HEK293 (cell line): ENCODE measurements at regions not wholly inside any gene's neighbourhood (a gene's known extent, or its start where the extent isn't known, plus 50 kb on each side); places are given as distances from the start of the nearest gene placed in this dataset.

Experiments
- CTCF ChIA-PET: fragments of 350-600 bp; formaldehyde crosslinking; extraction: SDS; loops from one replicate; lab custom pipeline; 2021; ENCODE audit warnings: antibody characterized with exemption; lab: Yijun Ruan, JAX
- POLR2A ChIA-PET: fragments of 300-600 bp; formaldehyde crosslinking; extraction: SDS; loops from one replicate; lab custom pipeline; 2020; ENCODE audit warnings: antibody characterized with exemption, inconsistent platforms; lab: Yijun Ruan, JAX
- H3K27ac ChIP-seq: fragments of 200-500 bp; sonication (Bioruptor generic); 2 replicates; pipeline ENCODE4 v1.5.1; 2014; ENCODE audit warnings: low read depth, low read length, control low read depth, inconsistent platforms; ENCODE audit errors: extremely low read depth
- H3K36me3 ChIP-seq, 2 experiments: fragments of 200-500 bp in 1 of 2; sonication (Bioruptor generic) in 1 of 2; 1 replicate in 1 of 2; 2 replicates in 1 of 2; pipeline ENCODE4 v1.5.1; 2014 to 2017; ENCODE audit warnings: inconsistent platforms in 2 of 2, low read length in 2 of 2; ENCODE audit not compliant: control insufficient read depth in 2 of 2, insufficient read depth in 1 of 2
- H3K4me1 ChIP-seq: fragments of 200-500 bp; sonication (Bioruptor generic); 2 replicates; pipeline ENCODE4 v1.5.1; 2014; ENCODE audit warnings: mild to moderate bottlenecking, low read length, inconsistent platforms; ENCODE audit not compliant: control insufficient read depth, insufficient read depth
- H3K4me3 ChIP-seq: 2 replicates; pipeline ENCODE4 v1.5.1; 2011; ENCODE audit warnings: low read depth, mild to moderate bottlenecking, control low read depth, low read length, moderate library complexity
- H3K9me3 ChIP-seq: fragments of 200-500 bp; sonication (Bioruptor generic); 2 replicates; pipeline ENCODE4 v1.5.1; 2014; ENCODE audit warnings: low read depth, low read length, inconsistent platforms; ENCODE audit not compliant: control insufficient read depth, insufficient read depth
- KLF1 ChIP-seq: fragments of 450-650 bp; formaldehyde crosslinking; IDR thresholded peaks from 2 replicates; pipeline ENCODE4 v1.5.1; 2016; ENCODE audit warnings: missing biosample characterization, missing genetic modification characterization
- KLF7 ChIP-seq: fragments of 450-650 bp; formaldehyde crosslinking; IDR thresholded peaks from 2 replicates; pipeline ENCODE4 v1.5.1; 2016; ENCODE audit warnings: missing biosample characterization, missing genetic modification characterization, borderline replicate concordance
- KLF9 ChIP-seq: fragments of 450-650 bp; formaldehyde crosslinking; IDR thresholded peaks from 2 replicates; pipeline ENCODE4 v1.5.1; 2016; ENCODE audit warnings: missing biosample characterization, missing genetic modification characterization, low read depth
- ZNF121 ChIP-seq: fragments of 450-650 bp; formaldehyde crosslinking; IDR thresholded peaks from 2 replicates; pipeline ENCODE4 v1.5.1; 2016; ENCODE audit warnings: missing biosample characterization, missing genetic modification characterization
- ZNF24 ChIP-seq: fragments of 450-650 bp; formaldehyde crosslinking; IDR thresholded peaks from 2 replicates; pipeline ENCODE4 v1.5.1; 2016; ENCODE audit warnings: missing biosample characterization, missing genetic modification characterization
- ZNF311 ChIP-seq: fragments of 450-650 bp; formaldehyde crosslinking; IDR thresholded peaks from 2 replicates; pipeline ENCODE4 v1.5.1; 2017; ENCODE audit warnings: missing biosample characterization, missing genetic modification characterization, borderline replicate concordance
- ZNF335 ChIP-seq: fragments of 450-650 bp; formaldehyde crosslinking; conservative IDR thresholded peaks from 2 replicates; pipeline ENCODE4 v1.5.1; 2016; ENCODE audit warnings: missing biosample characterization, missing genetic modification characterization
- ZNF391 ChIP-seq: fragments of 450-650 bp; formaldehyde crosslinking; IDR thresholded peaks from 2 replicates; pipeline ENCODE4 v1.5.1; 2016; ENCODE audit warnings: low read depth, missing biosample characterization, missing genetic modification characterization, borderline replicate concordance
- ZNF510 ChIP-seq: fragments of 450-650 bp; formaldehyde crosslinking; IDR thresholded peaks from 2 replicates; pipeline ENCODE4 v1.5.1; 2018; ENCODE audit warnings: mild to moderate bottlenecking, missing genetic modification characterization, missing biosample characterization; ENCODE audit not compliant: insufficient replicate concordance
- ZNF529 ChIP-seq: fragments of 450-650 bp; formaldehyde crosslinking; IDR thresholded peaks from 2 replicates; pipeline ENCODE4 v1.5.1; 2017; ENCODE audit warnings: missing genetic modification characterization, missing biosample characterization; ENCODE audit not compliant: insufficient replicate concordance
- ZNF707 ChIP-seq: fragments of 450-650 bp; formaldehyde crosslinking; IDR thresholded peaks from 2 replicates; pipeline ENCODE4 v1.5.1; 2016; ENCODE audit warnings: missing biosample characterization, missing genetic modification characterization
- ZNF776 ChIP-seq: fragments of 450-650 bp; formaldehyde crosslinking; IDR thresholded peaks from 2 replicates; pipeline ENCODE4 v1.5.0; 2017; ENCODE audit warnings: missing biosample characterization, missing genetic modification characterization, borderline replicate concordance
- ZNF791 ChIP-seq: fragments of 450-650 bp; formaldehyde crosslinking; IDR thresholded peaks from 2 replicates; pipeline ENCODE4 v1.5.1; 2016; ENCODE audit warnings: missing biosample characterization, missing genetic modification characterization
- ZNF837 ChIP-seq: fragments of 450-650 bp; formaldehyde crosslinking; IDR thresholded peaks from 2 replicates; pipeline ENCODE4 v1.5.1; 2016; ENCODE audit warnings: missing biosample characterization, missing genetic modification characterization
- TF ChIP-seq, protein P1 (sequence below): fragments of 450-650 bp; formaldehyde crosslinking; IDR thresholded peaks from 2 replicates; pipeline ENCODE4 v1.5.1; 2016; ENCODE audit warnings: missing biosample characterization, missing genetic modification characterization
- TF ChIP-seq, protein P2 (sequence below): fragments of 450-650 bp; formaldehyde crosslinking; IDR thresholded peaks from 2 replicates; pipeline ENCODE4 v1.5.1; 2016; ENCODE audit warnings: missing biosample characterization, missing genetic modification characterization
- TF ChIP-seq, protein P3 (sequence below): fragments of 450-650 bp; formaldehyde crosslinking; IDR thresholded peaks from 2 replicates; pipeline ENCODE4 v1.5.1; 2016; ENCODE audit warnings: missing biosample characterization, missing genetic modification characterization
- TF ChIP-seq, protein P4 (sequence below): fragments of 450-650 bp; formaldehyde crosslinking; IDR thresholded peaks from 2 replicates; pipeline ENCODE4 v1.5.1; 2016; ENCODE audit warnings: missing biosample characterization, missing genetic modification characterization

DNA sequence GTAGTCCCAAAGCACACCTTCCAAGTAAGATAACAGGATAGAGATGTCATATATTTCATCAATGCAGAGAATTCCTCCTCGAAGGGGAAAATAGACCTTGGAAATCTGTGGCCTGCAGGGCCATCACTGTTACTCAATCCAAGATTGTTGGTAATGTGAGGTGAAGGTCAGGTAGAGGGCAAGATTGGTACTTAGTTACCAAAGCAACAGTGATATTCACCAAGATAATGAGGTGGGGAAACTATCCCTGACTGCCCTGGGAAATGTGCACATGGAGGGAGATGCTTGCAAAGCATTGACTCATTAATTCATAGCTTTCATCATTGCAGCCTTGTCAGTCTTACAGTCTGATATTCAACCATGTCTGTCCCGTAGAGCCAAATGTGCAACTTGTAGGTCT is 234.1 kb upstream of the MON1B start (continued):
- TF ChIP-seq, protein P1, sequence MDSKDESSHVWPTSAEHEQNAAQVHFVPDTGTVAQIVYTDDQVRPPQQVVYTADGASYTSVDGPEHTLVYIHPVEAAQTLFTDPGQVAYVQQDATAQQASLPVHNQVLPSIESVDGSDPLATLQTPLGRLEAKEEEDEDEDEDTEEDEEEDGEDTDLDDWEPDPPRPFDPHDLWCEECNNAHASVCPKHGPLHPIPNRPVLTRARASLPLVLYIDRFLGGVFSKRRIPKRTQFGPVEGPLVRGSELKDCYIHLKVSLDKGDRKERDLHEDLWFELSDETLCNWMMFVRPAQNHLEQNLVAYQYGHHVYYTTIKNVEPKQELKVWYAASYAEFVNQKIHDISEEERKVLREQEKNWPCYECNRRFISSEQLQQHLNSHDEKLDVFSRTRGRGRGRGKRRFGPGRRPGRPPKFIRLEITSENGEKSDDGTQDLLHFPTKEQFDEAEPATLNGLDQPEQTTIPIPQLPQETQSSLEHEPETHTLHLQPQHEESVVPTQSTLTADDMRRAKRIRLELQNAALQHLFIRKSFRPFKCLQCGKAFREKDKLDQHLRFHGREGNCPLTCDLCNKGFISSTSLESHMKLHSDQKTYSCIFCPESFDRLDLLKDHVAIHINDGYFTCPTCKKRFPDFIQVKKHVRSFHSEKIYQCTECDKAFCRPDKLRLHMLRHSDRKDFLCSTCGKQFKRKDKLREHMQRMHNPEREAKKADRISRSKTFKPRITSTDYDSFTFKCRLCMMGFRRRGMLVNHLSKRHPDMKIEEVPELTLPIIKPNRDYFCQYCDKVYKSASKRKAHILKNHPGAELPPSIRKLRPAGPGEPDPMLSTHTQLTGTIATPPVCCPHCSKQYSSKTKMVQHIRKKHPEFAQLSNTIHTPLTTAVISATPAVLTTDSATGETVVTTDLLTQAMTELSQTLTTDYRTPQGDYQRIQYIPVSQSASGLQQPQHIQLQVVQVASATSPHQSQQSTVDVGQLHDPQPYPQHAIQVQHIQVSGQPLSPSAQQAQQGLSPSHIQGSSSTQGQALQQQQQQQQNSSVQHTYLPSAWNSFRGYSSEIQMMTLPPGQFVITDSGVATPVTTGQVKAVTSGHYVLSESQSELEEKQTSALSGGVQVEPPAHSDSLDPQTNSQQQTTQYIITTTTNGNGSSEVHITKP (tag by site-specific recombination) = no peak
- no peak for TF ChIP-seq ZNF707 (tag by site-specific recombination)
- TF ChIP-seq ZNF529 (tag by site-specific recombination) = no peak
- no peak for TF ChIP-seq ZNF391

DNA sequence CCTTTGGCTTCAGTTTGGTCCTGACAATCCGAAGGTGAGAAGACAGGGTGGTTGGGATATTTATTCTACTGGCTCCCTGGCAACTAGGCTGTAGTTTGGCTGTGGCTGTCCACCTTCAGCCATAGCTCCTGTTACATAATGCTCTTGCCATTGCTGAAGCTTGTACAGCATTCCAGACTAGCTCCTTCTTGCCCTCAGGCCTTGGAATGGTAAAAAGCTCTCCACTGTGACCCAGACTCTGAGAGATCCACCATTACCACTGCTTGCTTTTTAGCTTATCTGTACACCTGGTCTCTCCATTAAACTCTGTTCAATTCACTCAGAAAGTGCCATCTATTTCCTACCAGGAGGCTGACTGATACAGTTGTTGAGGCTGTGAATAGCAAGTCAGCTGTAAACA is 231.8 kb upstream of the MON1B start:
- TF ChIP-seq ZNF529 (tag by site-specific recombination) (no peak), KLF7 (tag by site-specific recombination) (no peak), ZNF837 (no peak), ZNF776 (no peak), ZNF121 (tag by site-specific recombination) (no peak), KLF9 (tag by site-specific recombination) (no peak)
- TF ChIP-seq, protein P2, sequence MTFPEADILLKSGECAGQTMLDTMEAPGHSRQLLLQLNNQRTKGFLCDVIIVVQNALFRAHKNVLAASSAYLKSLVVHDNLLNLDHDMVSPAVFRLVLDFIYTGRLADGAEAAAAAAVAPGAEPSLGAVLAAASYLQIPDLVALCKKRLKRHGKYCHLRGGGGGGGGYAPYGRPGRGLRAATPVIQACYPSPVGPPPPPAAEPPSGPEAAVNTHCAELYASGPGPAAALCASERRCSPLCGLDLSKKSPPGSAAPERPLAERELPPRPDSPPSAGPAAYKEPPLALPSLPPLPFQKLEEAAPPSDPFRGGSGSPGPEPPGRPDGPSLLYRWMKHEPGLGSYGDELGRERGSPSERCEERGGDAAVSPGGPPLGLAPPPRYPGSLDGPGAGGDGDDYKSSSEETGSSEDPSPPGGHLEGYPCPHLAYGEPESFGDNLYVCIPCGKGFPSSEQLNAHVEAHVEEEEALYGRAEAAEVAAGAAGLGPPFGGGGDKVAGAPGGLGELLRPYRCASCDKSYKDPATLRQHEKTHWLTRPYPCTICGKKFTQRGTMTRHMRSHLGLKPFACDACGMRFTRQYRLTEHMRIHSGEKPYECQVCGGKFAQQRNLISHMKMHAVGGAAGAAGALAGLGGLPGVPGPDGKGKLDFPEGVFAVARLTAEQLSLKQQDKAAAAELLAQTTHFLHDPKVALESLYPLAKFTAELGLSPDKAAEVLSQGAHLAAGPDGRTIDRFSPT (tag by site-specific recombination) = no peak
- TF ChIP-seq, protein P3, sequence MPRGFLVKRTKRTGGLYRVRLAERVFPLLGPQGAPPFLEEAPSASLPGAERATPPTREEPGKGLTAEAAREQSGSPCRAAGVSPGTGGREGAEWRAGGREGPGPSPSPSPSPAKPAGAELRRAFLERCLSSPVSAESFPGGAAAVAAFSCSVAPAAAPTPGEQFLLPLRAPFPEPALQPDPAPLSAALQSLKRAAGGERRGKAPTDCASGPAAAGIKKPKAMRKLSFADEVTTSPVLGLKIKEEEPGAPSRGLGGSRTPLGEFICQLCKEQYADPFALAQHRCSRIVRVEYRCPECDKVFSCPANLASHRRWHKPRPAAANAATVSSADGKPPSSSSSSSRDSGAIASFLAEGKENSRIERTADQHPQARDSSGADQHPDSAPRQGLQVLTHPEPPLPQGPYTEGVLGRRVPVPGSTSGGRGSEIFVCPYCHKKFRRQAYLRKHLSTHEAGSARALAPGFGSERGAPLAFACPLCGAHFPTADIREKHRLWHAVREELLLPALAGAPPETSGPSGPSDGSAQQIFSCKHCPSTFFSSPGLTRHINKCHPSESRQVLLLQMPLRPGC (tag by site-specific recombination) = no peak
- H3K36me3 ChIP-seq = no peaks in the 10 kb centered on the region
- POLR2A ChIA-PET = no interaction called here
- no peak overlapping the region for H3K4me3 ChIP-seq
- H3K27ac ChIP-seq = no peak overlapping the region
- CTCF ChIA-PET = no interaction called here
- no peaks in the 10 kb centered on the region for H3K9me3 ChIP-seq
- no peaks in the 10 kb centered on the region for H3K4me1 ChIP-seq

DNA sequence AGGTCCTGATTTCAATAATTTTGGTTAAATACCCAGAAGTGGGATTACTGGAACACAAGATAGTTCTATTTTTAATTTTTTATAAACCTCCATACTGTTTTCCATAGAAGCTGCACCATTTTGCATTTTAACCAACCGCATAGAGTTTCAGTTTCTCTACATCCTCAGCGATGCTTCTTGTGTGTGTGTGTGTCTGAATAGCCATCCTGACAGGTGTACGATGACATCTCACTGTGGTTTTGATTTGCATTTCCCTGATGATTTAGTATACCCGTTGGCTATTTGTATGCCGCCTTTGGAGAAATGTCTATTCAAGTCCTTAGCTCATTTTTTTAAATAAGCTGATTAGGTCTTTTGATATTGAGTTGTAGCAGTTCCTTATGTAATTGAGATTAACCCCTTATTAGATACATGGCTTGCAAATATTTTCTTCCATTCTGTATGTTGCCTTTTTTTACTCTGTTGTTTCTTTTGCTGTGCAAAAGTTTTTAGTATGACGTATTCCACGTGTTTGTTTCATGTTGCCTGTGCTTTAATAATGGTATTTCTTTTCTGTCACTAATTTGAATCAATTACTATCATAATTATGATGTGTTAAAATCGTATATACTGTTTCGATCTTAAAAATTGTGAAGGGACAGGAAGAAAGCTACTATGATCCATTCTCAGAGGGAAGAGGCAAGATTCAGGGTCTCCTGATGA is 227.2 kb upstream of the MON1B start:
- ChIA-PET CTCF (no interaction called here), POLR2A (no interaction called here)
- Histone ChIP-seq H3K36me3 (no peaks in the 10 kb centered on the region), H3K9me3 (no peaks in the 10 kb centered on the region), H3K27ac (no peak overlapping the region), H3K4me1 (no peaks in the 10 kb centered on the region), H3K4me3 (no peak overlapping the region)
- TF ChIP-seq ZNF791 = no peak
- TF ChIP-seq KLF1 = no peak
- TF ChIP-seq, protein P4, sequence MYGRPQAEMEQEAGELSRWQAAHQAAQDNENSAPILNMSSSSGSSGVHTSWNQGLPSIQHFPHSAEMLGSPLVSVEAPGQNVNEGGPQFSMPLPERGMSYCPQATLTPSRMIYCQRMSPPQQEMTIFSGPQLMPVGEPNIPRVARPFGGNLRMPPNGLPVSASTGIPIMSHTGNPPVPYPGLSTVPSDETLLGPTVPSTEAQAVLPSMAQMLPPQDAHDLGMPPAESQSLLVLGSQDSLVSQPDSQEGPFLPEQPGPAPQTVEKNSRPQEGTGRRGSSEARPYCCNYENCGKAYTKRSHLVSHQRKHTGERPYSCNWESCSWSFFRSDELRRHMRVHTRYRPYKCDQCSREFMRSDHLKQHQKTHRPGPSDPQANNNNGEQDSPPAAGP (tag by site-specific recombination) = no peak
- TF ChIP-seq ZNF24 (tag by site-specific recombination) = no peak
- TF ChIP-seq ZNF311 (tag by site-specific recombination) = no peak
- TF ChIP-seq ZNF510 (tag by site-specific recombination) = no peak
- no peak for TF ChIP-seq ZNF335 (tag by site-specific recombination)
